ENCODE measurements at regions not wholly inside any gene's neighbourhood (a gene's known extent, or its start where the extent isn't known, plus 50 kb on each side); places are given as distances from the start of the nearest gene placed in this dataset. TPM values are rescaled to one million over a fixed set of nuclear protein-coding genes. Genes with fewer than 3 reads are reported as not detected.
"Not testable (repeated sequence)": the region's sequence is repeated elsewhere in the genome, so short reads cannot be mapped to it uniquely, and the experiment has no call there.

GRCh38 chr11:129764204-129764603, 51.4 kb upstream of the TMEM45B start:
- DNase-seq (ENCODE audit: low read depth) = not testable (repeated sequence)

Small RNA genes lying in the stretch of these regions (small RNA-seq; reads per million reads assigned to genes)
- gene RPS27P20 = not detected
